GM12878 (cell line): ENCODE measurements at regions not wholly inside any gene's neighbourhood (a gene's known extent, or its start where the extent isn't known, plus 50 kb on each side); places are given as distances from the start of the nearest gene placed in this dataset.

ENCODE experiments used
- ATAC-seq: fragments of 200-7000 bp; cut with Tn5 transposase; 3 replicates; pipeline ENCODE4 v1.9.1; 2020; ENCODE audit warnings: mild to moderate bottlenecking, moderate library complexity
- BruUV-seq: library from RNA; stranded (reverse); fragments of 400-500 nt; replicated peaks from 2 replicates; lab custom pipeline; 2021; lab: Mats Ljungman, UMichigan
- CTCF ChIA-PET: fragments of 300-600 bp; sonication (Branson Sonifier 250); formaldehyde crosslinking; extraction: SDS; loops from one replicate; lab custom pipeline; 2021; ENCODE audit warnings: inconsistent platforms; lab: Yijun Ruan, JAX
- POLR2A ChIA-PET: fragments of 350-600 bp; formaldehyde crosslinking; extraction: SDS; loops from one replicate; lab custom pipeline; 2021; ENCODE audit warnings: inconsistent platforms; lab: Charles Lee
- RAD21 ChIA-PET: fragments of 300-600 bp; sonication (Branson Sonifier 250); formaldehyde crosslinking; loops from one replicate; lab custom pipeline; 2023; ENCODE audit warnings: antibody characterized with exemption; ENCODE audit not compliant: unreplicated experiment; lab: Charles Lee
- SMC1A ChIA-PET: fragments of 300-600 bp; sonication (Branson Sonifier 250); formaldehyde crosslinking; loops from one replicate; lab custom pipeline; 2023; ENCODE audit not compliant: unreplicated experiment, uncharacterized antibody; lab: Charles Lee
- DNase-seq: peaks from one replicate; pipeline ENCODE4 v3.0.0-alpha.2; 2011; ENCODE audit warnings: low read depth, low spot score
- FAIRE-seq: peaks from 3 replicates; lab custom pipeline; 2011; peaks lifted over from hg19 to GRCh38; lab: Jason Lieb, UNC
- H2AFZ ChIP-seq: 2 replicates; pipeline ENCODE4 v1.6.0; 2011; ENCODE audit warnings: low read depth, low read length, control low read depth; ENCODE audit not compliant: control insufficient read depth
- H3K27ac ChIP-seq: 2 replicates; pipeline ENCODE4 v1.5.1; 2011; ENCODE audit warnings: control low read depth; ENCODE audit not compliant: control insufficient read depth, insufficient read depth
- H3K27me3 ChIP-seq, 2 experiments: replicated peaks in 1 of 2; 2 replicates each; pipeline versions ENCODE4 v1.6.0 to v1.6.1; 2011; ENCODE audit warnings: low read length in 1 of 2; ENCODE audit not compliant: control insufficient read depth in 2 of 2, insufficient read depth in 2 of 2
- H3K36me3 ChIP-seq, 2 experiments: 2 replicates each; pipeline ENCODE4 v1.5.1; 2011; ENCODE audit warnings: low read length in 1 of 2; ENCODE audit not compliant: control insufficient read depth in 2 of 2, insufficient read depth in 2 of 2
- H3K4me1 ChIP-seq: 2 replicates; pipeline ENCODE4 v1.6.1; 2011; ENCODE audit warnings: mild to moderate bottlenecking, low read length, moderate library complexity, mixed read lengths; ENCODE audit not compliant: control insufficient read depth, insufficient read depth
- H3K4me2 ChIP-seq: 2 replicates; pipeline ENCODE4 v1.6.0; 2011; ENCODE audit warnings: control low read depth; ENCODE audit not compliant: control insufficient read depth, insufficient read depth
- H3K4me3 ChIP-seq: fragments of 200-600 bp; sonication (generic); 2 replicates; pipeline ENCODE4 v1.5.1; 2016
- H3K79me2 ChIP-seq: 2 replicates; pipeline ENCODE4 v1.6.0; 2011; ENCODE audit warnings: low read length; ENCODE audit not compliant: control insufficient read depth, insufficient read depth
- H3K9ac ChIP-seq: 2 replicates; pipeline ENCODE4 v1.8.0; 2011; ENCODE audit warnings: low read length, control low read depth, mixed read lengths; ENCODE audit not compliant: control insufficient read depth, insufficient read depth
- H3K9me3 ChIP-seq: replicated peaks from 3 replicates; pipeline ENCODE4 v1.5.1; 2011; ENCODE audit warnings: mild to moderate bottlenecking, low read length; ENCODE audit not compliant: control insufficient read depth, insufficient read depth
- H4K20me1 ChIP-seq: 2 replicates; pipeline ENCODE4 v1.6.0; 2011; ENCODE audit not compliant: control insufficient read depth, insufficient read depth
- ATF2 ChIP-seq: IDR thresholded peaks from 2 replicates; pipeline ENCODE4 v1.6.1; 2012; ENCODE audit warnings: low read length, inconsistent platforms
- BACH1 ChIP-seq: fragments of 450-650 bp; IDR thresholded peaks from 2 replicates; pipeline ENCODE4 v1.6.1; 2017; ENCODE audit warnings: mild to moderate bottlenecking, borderline replicate concordance
- CBX5 ChIP-seq: sonication (generic); IDR thresholded peaks from 2 replicates; pipeline ENCODE4 v1.6.1; 2016; ENCODE audit warnings: low read depth, moderate library complexity, mild to moderate bottlenecking, inconsistent platforms
- CREB1 ChIP-seq: IDR thresholded peaks from 2 replicates; pipeline ENCODE4 v1.6.1; 2012; ENCODE audit warnings: low read depth, mild to moderate bottlenecking, inconsistent platforms
- E2F4 ChIP-seq: IDR thresholded peaks from 2 replicates; pipeline ENCODE4 v1.6.1; 2012; ENCODE audit warnings: low read depth, low read length, improper control_type of control experiment
- EGR1 ChIP-seq, 2 experiments: IDR thresholded peaks; 1 replicate in 1 of 2; 2 replicates in 1 of 2; pipeline ENCODE4 v1.6.1; 2011 to 2012; ENCODE audit warnings: low read depth in 2 of 2, low read length in 2 of 2, borderline replicate concordance in 1 of 2, mild to moderate bottlenecking in 1 of 2, moderate library complexity in 1 of 2
- ESRRA ChIP-seq: IDR thresholded peaks from 2 replicates; pipeline ENCODE4 v1.6.1; 2012; ENCODE audit warnings: mild to moderate bottlenecking, low read length, improper control_type of control experiment
- GABPA ChIP-seq: IDR thresholded peaks from 2 replicates; pipeline ENCODE4 v1.6.1; 2014; ENCODE audit warnings: antibody characterized with exemption, low read depth, mild to moderate bottlenecking, inconsistent platforms
- GATAD2B ChIP-seq: fragments of 450-650 bp; conservative IDR thresholded peaks from 2 replicates; pipeline ENCODE4 v1.6.1; 2017; ENCODE audit warnings: low read depth, mild to moderate bottlenecking, moderate library complexity
- HDAC6 ChIP-seq: fragments of 200-600 bp; sonication (generic); IDR thresholded peaks from one replicate; pipeline ENCODE4 v1.8.0; 2017; ENCODE audit warnings: antibody characterized with exemption; ENCODE audit not compliant: unreplicated experiment
- IRF4 ChIP-seq: IDR thresholded peaks from 2 replicates; pipeline ENCODE4 v1.6.1; 2011; ENCODE audit warnings: low read depth, low read length
- MEF2B ChIP-seq: fragments of 450-650 bp; IDR thresholded peaks from 2 replicates; pipeline ENCODE4 v1.6.1; 2018; ENCODE audit warnings: mild to moderate bottlenecking, moderate library complexity; ENCODE audit not compliant: partially characterized antibody, poor library complexity, severe bottlenecking
- NFYB ChIP-seq: IDR thresholded peaks from 2 replicates; pipeline ENCODE4 v1.6.1; 2011; ENCODE audit warnings: low read depth, mild to moderate bottlenecking, low read length, improper control_type of control experiment, moderate library complexity; ENCODE audit not compliant: insufficient read depth
- PAX8 ChIP-seq: fragments of 450-650 bp; IDR thresholded peaks from 2 replicates; pipeline ENCODE4 v1.6.1; 2017; ENCODE audit warnings: mild to moderate bottlenecking, moderate library complexity
- PKNOX1 ChIP-seq: fragments of 450-650 bp; IDR thresholded peaks from 2 replicates; pipeline ENCODE4 v1.6.1; 2016; ENCODE audit warnings: mild to moderate bottlenecking
- RB1 ChIP-seq: fragments of 450-650 bp; formaldehyde crosslinking; IDR thresholded peaks from 2 replicates; pipeline ENCODE4 v1.6.1; 2017; ENCODE audit warnings: mild to moderate bottlenecking, borderline replicate concordance
- RFX5 ChIP-seq: IDR thresholded peaks from 2 replicates; pipeline ENCODE4 v1.6.1; 2011; ENCODE audit warnings: low read depth, low read length, improper control_type of control experiment
- SMC3 ChIP-seq: IDR thresholded peaks from 2 replicates; pipeline ENCODE4 v1.6.1; 2011; ENCODE audit warnings: low read length, improper control_type of control experiment, borderline replicate concordance
- TCF12 ChIP-seq: IDR thresholded peaks from 2 replicates; pipeline ENCODE4 v1.6.1; 2011; ENCODE audit warnings: low read depth, mild to moderate bottlenecking, low read length
- ZSCAN29 ChIP-seq: fragments of 450-650 bp; IDR thresholded peaks from 2 replicates; pipeline ENCODE4 v1.6.1; 2017; ENCODE audit warnings: mild to moderate bottlenecking, moderate library complexity
- WGBS: methylation state at CpG from one replicate; pipeline ENCODE4 v1.1.6; 2016; ENCODE audit warnings: low lambda C conversion rate; ENCODE audit not compliant: insufficient replicate concordance, insufficient coverage; ENCODE audit errors: missing lambda C conversion rate; 5-methylcytosine and 5-hydroxymethylcytosine counted together
- in situ Hi-C: fragments of 300-500 bp; cut with MboI; formaldehyde crosslinking; loops from 9 replicates; pipeline ENCODE4 v1.14.3; 2018; ENCODE audit warnings: mixed read lengths
- intact Hi-C: fragments of 100-400 bp; cut with micrococcal nuclease; formaldehyde crosslinking; loops from one replicate; pipeline ENCODE4 v1.14.2; 2022; ENCODE audit not compliant: unreplicated experiment
- TF ChIP-seq, protein P1 (sequence below): fragments of 450-650 bp; IDR thresholded peaks from 2 replicates; pipeline ENCODE4 v1.6.1; 2017; ENCODE audit warnings: low read depth, mild to moderate bottlenecking, moderate library complexity

DNA sequence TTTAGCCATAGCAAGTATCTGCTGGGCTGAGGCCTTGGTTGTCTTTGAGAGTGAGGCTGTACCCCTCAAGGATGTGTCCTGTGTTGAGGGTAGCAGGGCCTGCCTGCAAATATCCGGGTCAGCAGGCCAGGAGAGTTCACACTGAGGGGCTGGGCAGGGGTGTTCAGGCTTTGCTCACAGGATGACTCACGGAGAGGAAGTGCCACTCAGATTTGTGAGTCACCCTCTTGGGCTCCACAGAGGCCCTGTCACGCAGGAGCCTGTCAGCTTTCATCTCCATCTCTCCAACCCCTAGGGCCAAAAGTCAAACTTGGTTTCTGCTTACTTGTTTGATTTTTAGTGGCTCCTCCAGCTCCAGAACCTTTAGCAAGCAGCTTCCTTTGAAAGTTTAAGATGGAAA, 211.5 kb downstream of the SEC61B start:
- intact Hi-C loops (no loop called here), in situ Hi-C loops (no loop called here)
- SMC1A ChIA-PET: interaction anchor here (0.8 to 3.4 kb wide), 15 partner anchors 9 to 251 kb away, joined by 3 to 10 read pairs (median 4); no protein-coding TSS in a partner anchor
- ATAC-seq (peak; percentile 100), FAIRE-seq (no peak), DNase-seq (peak; percentile 49)
- Histone ChIP-seq H3K27me3 (no peaks in the 10 kb centered on the region), H3K27ac (peak overlapping the region; percentile 35), H3K9ac (peak overlapping the region; percentile 21; the same call in 1 of the 2 replicates), H3K4me1 (peaks cover 14% of the 10 kb centered on the region), H3K9me3 (no peaks in the 10 kb centered on the region), H3K36me3 (no peaks in the 10 kb centered on the region), H2AFZ (peak overlapping the region; percentile 91), H4K20me1 (no peaks in the 10 kb centered on the region), H3K4me2 (peak overlapping the region; percentile 44), H3K79me2 (no peaks in the 10 kb centered on the region), H3K4me3 (no peak overlapping the region)
- BruUV-seq: no TSS peak
- RAD21 ChIA-PET: interaction anchor here (1.3 to 3.5 kb wide), 6 partner anchors 54 to 201 kb away, joined by 3 to 19 read pairs (median 4); no protein-coding TSS in a partner anchor
- POLR2A ChIA-PET: no interaction called here
- WGBS: 3% methylated on average over 3 of the region's 3 CpGs
- CTCF ChIA-PET: interaction anchor here (1.2 to 1.7 kb wide), 3 partner anchors 13 to 81 kb away, joined by 4 to 6 read pairs (median 5); no protein-coding TSS in a partner anchor
- TF ChIP-seq ATF2 (0 out of 2 replicates have a peak, but pooled peaks have one; percentile 42), SMC3 (no peak), PKNOX1 (peak; percentile 93), ZSCAN29 (no peak), PAX8 (no peak), CREB1 (0 out of 2 replicates have a peak, but pooled peaks have one; percentile 56), GATAD2B (peak; percentile 81; the same call in 1 of the 2 replicates), ESRRA (no peak), IRF4 (peak; percentile 95), RB1 (no peak), CBX5 (no peak; the same call in 1 of the 2 replicates), GABPA (0 out of 2 replicates have a peak, but pooled peaks have one; percentile 24), E2F4 (no peak), BACH1 (peak; percentile 66; the same call in 1 of the 2 replicates), MEF2B (peak; percentile 34), HDAC6 (no peak), EGR1 (IDR thresholded peaks at IDR 0.05; ENCODE audit: borderline replicate concordance in 1 of 2, low read depth in 2 of 2, low read length in 2 of 2) (peak in 1 of 2 experiments; percentile 8; a peak in 1 of 3 replicates), TCF12 (peak; percentile 64; the same call in 1 of the 2 replicates), NFYB (no peak), RFX5 (no peak)
- TF ChIP-seq, protein P1, sequence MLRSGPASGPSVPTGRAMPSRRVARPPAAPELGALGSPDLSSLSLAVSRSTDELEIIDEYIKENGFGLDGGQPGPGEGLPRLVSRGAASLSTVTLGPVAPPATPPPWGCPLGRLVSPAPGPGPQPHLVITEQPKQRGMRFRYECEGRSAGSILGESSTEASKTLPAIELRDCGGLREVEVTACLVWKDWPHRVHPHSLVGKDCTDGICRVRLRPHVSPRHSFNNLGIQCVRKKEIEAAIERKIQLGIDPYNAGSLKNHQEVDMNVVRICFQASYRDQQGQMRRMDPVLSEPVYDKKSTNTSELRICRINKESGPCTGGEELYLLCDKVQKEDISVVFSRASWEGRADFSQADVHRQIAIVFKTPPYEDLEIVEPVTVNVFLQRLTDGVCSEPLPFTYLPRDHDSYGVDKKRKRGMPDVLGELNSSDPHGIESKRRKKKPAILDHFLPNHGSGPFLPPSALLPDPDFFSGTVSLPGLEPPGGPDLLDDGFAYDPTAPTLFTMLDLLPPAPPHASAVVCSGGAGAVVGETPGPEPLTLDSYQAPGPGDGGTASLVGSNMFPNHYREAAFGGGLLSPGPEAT: peak; percentile 31; the same call in 1 of the 2 replicates
